ENCODE measurements at regions not wholly inside any gene's neighbourhood (a gene's known extent, or its start where the extent isn't known, plus 50 kb on each side); places are given as distances from the start of the nearest gene placed in this dataset.

DNA sequence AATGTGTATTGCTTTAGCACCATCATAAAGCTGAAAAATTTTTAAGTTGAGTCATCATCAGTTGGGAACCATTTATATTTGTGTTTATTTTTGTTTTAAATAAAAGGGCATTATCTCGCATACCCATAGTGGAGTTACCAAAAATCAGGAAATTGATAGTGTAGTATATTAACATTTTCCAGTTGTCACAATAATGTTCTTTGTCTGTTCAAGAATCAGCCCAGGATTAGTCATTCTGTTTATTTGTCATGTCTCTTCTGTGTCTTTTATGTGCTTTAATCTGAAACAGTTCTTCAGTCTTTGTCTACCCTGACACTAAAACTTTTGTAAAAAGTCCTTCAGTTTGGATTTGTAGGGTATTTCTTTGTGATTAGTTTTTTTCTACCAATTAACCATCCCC lies 827.8 kb upstream of the ZWINT start:
- H3K4me3 ChIP-seq (ENCODE audit: low read depth, low read length): no peak overlapping the region
- no peak for DNase-seq (ENCODE audit: low read depth)
- TF ChIP-seq, protein P1, sequence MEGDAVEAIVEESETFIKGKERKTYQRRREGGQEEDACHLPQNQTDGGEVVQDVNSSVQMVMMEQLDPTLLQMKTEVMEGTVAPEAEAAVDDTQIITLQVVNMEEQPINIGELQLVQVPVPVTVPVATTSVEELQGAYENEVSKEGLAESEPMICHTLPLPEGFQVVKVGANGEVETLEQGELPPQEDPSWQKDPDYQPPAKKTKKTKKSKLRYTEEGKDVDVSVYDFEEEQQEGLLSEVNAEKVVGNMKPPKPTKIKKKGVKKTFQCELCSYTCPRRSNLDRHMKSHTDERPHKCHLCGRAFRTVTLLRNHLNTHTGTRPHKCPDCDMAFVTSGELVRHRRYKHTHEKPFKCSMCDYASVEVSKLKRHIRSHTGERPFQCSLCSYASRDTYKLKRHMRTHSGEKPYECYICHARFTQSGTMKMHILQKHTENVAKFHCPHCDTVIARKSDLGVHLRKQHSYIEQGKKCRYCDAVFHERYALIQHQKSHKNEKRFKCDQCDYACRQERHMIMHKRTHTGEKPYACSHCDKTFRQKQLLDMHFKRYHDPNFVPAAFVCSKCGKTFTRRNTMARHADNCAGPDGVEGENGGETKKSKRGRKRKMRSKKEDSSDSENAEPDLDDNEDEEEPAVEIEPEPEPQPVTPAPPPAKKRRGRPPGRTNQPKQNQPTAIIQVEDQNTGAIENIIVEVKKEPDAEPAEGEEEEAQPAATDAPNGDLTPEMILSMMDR (IDR thresholded peaks at IDR 0.05; ENCODE audit: low read depth, low read length, missing control alignments): no peak

DNA sequence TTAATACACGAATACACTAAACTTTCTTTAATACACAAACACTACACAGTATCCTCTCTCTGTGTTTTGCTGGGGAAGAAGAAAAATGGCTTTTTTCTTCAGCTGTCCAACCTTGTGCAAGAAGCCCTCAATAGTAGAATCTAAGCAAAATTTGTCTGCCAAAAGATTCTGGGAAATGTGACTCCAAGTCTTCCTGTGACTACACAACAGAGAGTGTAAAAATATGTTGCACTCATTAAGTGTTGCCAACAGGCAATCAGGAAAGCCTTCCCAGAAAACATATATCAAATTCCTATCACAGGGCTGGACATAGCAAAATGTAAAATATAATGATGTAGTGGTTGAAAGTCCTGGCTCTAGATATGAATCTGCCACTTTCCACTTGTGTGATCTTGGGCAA lies 825.1 kb upstream of the ZWINT start:
- TF ChIP-seq, protein P1 (IDR thresholded peaks at IDR 0.05; ENCODE audit: low read depth, low read length, missing control alignments): no peak

DNA sequence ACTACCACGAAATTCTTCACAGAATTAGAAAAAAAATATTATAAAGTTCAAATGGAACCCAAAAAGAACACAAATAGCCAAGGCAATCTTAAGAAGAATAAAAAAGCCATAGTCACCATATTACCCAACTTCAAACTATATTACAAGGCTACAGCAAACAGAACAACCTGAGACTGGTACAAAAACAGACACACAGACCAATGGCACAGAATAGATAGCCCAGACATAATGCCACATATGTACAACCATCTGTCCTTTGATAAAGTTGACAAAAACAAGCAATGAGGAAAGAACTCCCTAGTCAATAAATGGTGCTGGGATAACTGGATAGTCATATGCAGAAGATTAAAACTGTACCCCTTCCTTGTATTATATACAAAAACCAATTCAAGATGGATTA lies 808.5 kb upstream of the ZWINT start:
- no peak for DNase-seq (ENCODE audit: low read depth)
- TF ChIP-seq, protein P1 (IDR thresholded peaks at IDR 0.05; ENCODE audit: low read depth, low read length, missing control alignments): no peak
- H3K4me3 ChIP-seq (ENCODE audit: low read depth, low read length): no peak overlapping the region

More for the DNA sequence above, 825.1 kb upstream of the ZWINT start:
- no peak overlapping the region for H3K4me3 ChIP-seq (ENCODE audit: low read depth, low read length)
- DNase-seq (ENCODE audit: low read depth): no peak

DNA sequence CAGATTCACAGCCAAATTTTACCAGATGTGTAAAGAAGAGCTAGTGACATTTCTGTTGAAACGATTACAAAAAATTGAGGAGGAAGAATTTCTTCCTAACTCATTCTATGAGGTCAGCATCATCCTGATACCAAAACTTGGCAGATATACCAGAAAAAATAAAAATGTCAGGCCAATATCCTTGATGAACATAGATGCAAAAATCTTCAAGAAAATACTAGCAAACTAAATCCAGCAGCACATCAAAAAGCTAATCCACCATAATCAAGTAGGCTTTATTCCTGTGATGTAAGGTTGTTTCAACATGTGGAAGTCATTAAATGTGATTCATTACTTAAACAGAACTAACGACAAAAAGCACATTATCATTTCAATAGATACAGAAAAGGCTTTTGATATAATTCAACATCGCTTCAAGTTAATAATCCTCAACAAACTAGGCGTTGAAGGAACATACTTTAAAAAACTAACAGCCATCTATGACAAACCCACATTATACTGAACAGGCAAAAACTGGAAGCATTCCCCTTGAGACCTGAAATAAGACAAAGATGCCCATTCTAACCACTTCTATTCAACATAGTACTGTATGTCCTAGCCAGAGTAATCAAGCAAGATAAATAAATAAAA lies 807.7 kb upstream of the ZWINT start:
- TF ChIP-seq, protein P1 (IDR thresholded peaks at IDR 0.05; ENCODE audit: low read depth, low read length, missing control alignments): no peak
- no peak for DNase-seq (ENCODE audit: low read depth)
- no peak overlapping the region for H3K4me3 ChIP-seq (ENCODE audit: low read depth, low read length)

DNA sequence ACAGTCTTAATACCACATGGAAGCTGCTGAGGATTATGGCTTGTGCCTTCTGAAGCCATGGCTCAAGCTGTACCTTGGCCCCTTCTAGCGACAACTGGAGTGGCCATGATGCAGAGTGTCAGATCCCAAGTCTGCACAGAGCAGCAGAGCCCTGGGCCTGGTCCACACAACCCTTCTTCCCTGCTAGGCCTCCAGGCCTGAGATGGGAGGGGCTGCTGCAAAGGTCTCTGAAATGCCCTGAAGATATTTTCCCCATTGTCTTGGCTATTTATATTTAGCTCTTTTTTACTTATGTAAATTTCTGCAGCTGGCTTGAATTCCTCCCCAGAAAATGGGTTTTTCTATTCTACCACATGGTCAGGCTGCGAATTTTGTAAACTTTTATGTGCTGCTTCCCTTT lies 804.6 kb upstream of the ZWINT start:
- no peak overlapping the region for H3K4me3 ChIP-seq (ENCODE audit: low read depth, low read length)
- TF ChIP-seq, protein P1 (IDR thresholded peaks at IDR 0.05; ENCODE audit: low read depth, low read length, missing control alignments): no peak
- DNase-seq (ENCODE audit: low read depth): no peak

DNA sequence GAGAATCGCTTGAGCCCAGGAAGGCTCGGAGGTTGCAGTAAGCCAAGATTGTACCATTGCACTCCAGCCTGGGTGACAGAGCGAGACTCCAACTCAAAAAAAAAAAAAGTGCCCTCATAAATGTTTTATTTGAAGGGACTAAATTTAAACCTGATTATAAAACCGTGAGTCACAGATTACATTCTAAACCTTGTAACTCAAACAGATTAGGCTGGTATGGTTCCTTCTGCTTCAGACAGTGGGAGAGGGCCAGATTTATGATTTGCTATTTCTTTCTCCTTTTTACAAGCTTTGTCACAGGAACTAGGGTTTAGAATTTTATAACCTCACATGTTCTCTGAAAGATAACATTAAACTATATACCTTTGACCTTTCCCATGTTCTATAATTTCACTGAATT lies 801.2 kb upstream of the ZWINT start:
- DNase-seq (ENCODE audit: low read depth): no peak
- TF ChIP-seq, protein P1 (IDR thresholded peaks at IDR 0.05; ENCODE audit: low read depth, low read length, missing control alignments): no peak
- H3K4me3 ChIP-seq (ENCODE audit: low read depth, low read length): no peak overlapping the region

DNA sequence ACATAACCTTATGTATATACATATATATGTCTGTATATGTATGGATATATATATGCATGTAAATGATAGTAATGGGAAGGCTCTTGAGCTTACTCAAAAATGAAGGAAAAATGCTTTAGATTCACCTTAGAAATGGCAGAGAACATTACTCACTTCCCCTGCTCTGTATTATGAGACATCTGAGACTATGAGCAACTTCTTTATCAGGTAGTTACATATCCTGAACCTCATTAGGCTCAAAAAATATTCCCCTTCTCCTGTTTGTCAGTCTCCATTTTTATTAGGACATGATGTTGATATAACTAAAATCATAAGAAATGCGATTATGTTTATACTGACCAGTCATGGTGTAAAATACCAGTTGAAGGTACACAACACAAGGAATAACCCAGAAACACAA lies 800.1 kb upstream of the ZWINT start:
- no peak overlapping the region for H3K4me3 ChIP-seq (ENCODE audit: low read depth, low read length)
- no peak for DNase-seq (ENCODE audit: low read depth)
- TF ChIP-seq, protein P1 (IDR thresholded peaks at IDR 0.05; ENCODE audit: low read depth, low read length, missing control alignments): no peak

Data from GM12864 (cell line).